SK-N-MC (cell line): ENCODE measurements at regions not wholly inside any gene's neighbourhood (a gene's known extent, or its start where the extent isn't known, plus 50 kb on each side); places are given as distances from the start of the nearest gene placed in this dataset.

Experiments
- EZH2 ChIP-seq: fragments of 200-600 bp; sonication (generic); IDR thresholded peaks from one replicate; pipeline ENCODE4 v1.6.1; 2017; ENCODE audit warnings: antibody characterized with exemption
- POLR2AphosphoS5 ChIP-seq: IDR thresholded peaks from 2 replicates; pipeline ENCODE4 v1.6.1; 2012; ENCODE audit warnings: mild to moderate bottlenecking, low read depth, low read length, borderline replicate concordance

DNA sequence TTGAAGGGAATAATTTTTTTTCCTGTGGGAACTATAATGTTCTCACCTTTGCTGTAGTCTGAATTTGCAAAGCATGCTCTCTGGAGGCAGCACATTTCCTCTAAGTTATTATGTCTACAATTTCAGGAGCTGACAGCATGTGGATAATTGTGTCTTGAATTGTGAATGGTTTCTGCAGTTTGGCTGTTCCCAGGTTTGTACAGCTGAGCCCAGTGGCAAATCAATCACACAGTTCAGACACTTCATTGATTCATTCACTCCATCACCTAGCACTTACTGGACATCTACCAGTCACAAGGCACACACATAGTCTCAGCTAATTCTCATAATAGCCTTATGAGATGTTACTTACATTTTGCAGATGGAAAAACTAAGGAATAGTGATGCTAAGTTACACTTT, 219.0 kb upstream of the ROPN1 start:
- TF ChIP-seq POLR2AphosphoS5 (no peak), EZH2 (no peak)
